ENCODE measurements at regions not wholly inside any gene's neighbourhood (a gene's known extent, or its start where the extent isn't known, plus 50 kb on each side); places are given as distances from the start of the nearest gene placed in this dataset.

- TF ChIP-seq, protein P1, sequence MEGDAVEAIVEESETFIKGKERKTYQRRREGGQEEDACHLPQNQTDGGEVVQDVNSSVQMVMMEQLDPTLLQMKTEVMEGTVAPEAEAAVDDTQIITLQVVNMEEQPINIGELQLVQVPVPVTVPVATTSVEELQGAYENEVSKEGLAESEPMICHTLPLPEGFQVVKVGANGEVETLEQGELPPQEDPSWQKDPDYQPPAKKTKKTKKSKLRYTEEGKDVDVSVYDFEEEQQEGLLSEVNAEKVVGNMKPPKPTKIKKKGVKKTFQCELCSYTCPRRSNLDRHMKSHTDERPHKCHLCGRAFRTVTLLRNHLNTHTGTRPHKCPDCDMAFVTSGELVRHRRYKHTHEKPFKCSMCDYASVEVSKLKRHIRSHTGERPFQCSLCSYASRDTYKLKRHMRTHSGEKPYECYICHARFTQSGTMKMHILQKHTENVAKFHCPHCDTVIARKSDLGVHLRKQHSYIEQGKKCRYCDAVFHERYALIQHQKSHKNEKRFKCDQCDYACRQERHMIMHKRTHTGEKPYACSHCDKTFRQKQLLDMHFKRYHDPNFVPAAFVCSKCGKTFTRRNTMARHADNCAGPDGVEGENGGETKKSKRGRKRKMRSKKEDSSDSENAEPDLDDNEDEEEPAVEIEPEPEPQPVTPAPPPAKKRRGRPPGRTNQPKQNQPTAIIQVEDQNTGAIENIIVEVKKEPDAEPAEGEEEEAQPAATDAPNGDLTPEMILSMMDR (IDR thresholded peaks at IDR 0.05; ENCODE audit: borderline replicate concordance, extremely low read depth, low read length, poor library complexity, severe bottlenecking) = no peak
- no peak for TF ChIP-seq EZH2 (IDR thresholded peaks at IDR 0.05; ENCODE audit: borderline replicate concordance, low read depth, low read length, severe bottlenecking)
These were observed 62.8 kb upstream of the STC2 start for GRCh38 chr5:173391031-173391430.
